LoVo (cell line): ENCODE measurements at regions not wholly inside any gene's neighbourhood (a gene's known extent, or its start where the extent isn't known, plus 50 kb on each side); places are given as distances from the start of the nearest gene placed in this dataset.
"Not testable (repeated sequence)": the region's sequence is repeated elsewhere in the genome, so short reads cannot be mapped to it uniquely, and the experiment has no call there.

Experiments
- DNase-seq: peaks from one replicate; pipeline ENCODE4 v3.0.0-alpha.2; 2016; ENCODE audit warnings: low spot score

DNA sequence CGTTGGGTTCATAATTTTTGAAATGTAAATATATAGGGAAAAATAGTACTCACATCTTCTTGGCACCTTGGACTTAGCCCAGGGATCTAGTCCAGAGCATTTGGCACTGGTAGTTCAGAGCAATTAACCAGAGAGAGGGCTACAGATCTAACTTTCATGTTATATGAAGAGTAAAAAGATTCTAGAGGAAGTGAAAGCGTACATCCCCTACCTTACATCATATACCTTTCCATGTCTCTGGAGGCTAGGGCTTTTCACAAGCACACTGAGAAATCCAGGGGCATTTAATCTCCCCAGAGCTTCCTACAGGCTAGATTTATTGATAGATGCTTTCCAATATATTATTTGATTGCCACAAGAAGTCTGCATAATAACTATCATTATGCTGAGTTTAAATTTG lies 687.5 kb upstream of the FBXO33 start:
- no peak for DNase-seq

DNA sequence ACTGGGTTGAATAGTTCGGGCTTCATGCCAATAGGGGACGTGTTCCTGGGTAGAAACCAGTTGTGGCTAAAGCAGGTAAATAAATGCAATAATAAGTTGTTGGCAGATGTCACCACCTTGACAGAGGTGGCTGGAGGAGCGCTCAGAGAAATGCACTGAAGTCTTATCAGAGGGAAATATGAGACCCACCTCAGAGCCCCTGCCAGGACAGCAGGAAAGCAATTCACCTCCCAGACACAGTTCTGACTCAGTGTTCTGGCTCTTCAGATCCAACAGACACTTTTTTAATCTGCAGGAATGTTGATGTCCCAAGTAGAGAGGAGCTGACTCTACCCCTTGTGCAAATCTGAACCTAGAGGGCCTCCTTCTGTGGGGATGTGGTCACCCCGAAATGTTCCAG lies 687.1 kb upstream of the FBXO33 start:
- DNase-seq: no peak

DNA sequence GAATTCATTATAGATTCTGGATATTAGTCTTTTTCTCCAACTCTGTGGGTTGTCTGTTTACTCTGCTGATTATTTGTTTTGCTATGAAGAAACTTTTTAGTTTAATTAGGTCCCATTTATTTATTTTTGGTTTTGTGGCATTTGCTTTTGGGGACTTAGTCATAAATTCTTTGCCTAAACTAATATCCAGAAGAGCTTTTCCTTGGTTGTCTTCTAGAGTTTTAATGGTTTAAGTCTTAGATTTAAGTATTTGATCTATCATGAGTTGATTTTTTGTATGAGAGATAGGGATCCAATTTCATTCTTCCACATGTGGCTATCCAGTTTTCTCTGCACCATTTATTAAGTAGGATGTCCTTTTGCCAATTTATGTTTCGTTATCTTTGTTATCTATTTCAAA lies 683.4 kb upstream of the FBXO33 start:
- DNase-seq: no peak

DNA sequence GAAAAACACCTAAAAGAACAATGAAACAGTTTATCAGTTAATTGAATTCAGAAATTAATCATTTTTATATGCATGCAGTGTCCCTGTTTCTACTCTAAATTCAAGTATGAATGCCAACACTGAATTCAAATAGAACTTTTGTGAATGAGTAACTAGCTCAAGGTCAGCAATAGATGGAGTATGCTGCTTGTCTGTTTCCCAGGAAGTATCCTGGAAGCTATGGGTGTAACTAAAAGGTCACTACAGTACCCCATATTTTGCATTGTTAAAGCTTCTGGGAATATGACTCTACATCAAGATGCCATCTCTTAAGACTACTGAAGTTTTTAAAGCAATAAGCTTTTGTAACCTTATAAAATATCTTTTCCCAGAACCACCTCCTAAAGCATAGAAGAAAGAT lies 681.4 kb upstream of the FBXO33 start:
- no peak for DNase-seq

DNA sequence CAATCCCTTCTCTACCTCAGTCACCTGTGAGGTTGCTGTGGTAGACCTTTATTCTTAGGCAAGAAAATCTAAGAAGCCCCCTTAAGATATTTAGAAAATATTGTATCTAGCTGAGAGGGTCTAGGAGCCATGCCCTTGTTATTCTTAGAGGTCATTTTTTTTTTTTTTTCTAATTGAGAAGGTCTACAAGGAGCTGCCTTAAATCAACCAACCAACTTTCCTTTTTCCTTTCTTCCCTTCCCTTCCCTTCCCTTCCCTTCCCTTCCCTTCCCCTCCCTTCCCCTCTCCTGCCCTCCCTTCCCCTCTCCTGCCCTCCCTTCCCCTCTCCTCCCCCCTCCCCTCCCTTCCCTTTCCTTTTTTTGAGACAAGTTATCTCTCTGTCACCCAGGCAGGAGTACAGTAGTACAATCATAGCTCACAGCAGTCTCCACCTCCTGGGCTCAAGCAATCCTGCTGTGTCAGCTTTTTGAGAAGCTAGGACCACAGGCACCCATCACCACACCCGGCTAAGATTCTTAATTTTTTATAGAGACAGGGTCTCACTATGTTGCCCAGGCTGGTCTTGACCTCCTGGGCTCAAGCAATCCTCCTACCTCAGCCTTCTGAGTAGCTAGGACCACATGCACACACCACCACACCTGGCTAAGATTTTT lies 668.4 kb upstream of the FBXO33 start:
- no peak for DNase-seq

DNA sequence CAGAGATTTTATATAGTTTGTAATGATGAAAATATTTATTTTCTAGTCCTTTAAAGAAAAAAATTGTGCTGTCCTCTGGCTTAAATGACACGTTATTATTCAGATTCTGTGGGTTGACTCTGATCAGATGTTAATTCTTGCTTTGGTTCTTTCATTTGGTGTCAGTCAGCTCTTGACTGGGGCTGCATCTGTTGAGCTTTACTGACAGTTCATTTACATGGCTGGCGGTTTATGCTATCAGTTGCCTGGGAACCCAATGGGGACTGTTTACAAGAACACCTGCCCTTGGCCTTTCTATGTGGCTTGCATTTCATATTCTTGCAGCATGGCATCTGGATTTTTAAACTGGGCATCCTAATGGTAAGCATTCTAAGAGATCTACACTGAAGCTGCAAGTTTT lies 667.1 kb upstream of the FBXO33 start:
- no peak for DNase-seq

DNA sequence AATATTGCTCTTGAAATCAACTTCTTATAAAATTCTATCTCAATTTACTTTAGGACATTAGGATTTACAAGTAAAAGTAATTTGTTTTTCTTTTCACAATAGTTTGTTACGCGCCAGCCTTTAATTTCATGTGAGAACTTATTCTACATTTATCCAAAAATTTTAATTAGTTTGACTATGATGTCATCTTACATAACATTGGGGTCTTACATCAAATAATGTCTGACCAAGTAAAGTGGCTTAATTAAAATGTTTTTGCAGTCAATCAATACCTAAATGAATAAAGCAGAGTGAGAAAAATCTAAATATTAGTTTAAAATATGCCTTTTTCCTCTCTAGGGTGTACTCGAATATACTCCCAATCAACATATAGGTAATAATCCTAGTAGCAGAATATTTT lies 666.2 kb upstream of the FBXO33 start:
- no peak for DNase-seq

DNA sequence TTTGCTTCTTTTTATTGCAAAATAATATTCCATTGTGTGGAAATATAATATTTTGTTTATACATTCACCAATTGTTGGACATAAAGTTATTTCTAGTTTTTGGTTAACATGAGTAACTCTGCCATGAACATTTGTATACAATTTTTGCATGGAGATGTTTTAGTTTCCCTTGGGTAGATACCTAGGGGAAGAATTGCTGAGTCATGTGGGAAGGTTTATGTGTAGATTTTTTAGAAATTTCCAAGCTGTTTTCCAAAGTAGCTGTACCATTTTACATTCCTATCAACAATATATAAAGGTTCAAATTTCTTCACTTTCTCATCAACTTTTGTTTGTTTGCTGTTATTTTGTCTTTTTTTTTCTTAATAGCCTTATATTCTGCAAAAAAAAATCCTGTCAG lies 664.7 kb upstream of the FBXO33 start:
- no peak for DNase-seq

DNA sequence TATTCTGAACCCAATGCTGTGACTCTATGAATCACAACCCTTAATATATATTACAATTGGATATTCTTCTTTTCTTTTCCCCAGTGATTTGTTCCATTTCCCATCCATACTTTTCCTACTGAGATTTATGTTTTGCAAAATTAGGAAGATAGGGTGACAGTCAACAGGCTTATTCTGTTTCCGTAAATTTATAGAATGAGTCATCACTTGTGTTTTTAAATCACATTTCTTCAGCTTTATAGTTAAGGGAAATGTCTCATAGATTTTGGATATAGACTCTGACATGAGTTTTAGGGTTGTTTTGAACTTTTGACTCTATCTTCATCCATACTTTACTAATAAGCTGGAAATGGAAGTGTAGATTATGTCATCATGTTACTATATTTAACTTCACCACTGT lies 661.6 kb upstream of the FBXO33 start:
- no peak for DNase-seq

DNA sequence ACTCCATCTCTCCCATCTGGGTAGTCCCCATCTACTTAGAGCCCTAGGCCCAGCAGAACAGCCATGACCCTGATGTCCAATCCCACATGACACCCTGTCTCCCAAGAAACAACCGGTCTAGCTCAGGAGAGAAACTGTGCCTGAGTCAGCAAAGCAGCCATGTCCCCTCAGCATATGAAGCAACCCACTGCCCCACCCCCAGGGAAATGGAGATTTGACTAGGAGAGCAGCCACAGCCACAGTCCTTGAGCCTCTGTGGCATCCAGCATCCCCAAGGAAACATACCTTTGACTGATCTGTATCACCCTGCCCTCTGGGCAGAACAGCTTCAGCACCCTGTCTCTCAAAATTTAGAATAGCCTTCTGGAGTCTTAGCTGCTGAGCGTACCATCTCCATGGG lies 641.9 kb upstream of the FBXO33 start:
- no peak for DNase-seq

DNA sequence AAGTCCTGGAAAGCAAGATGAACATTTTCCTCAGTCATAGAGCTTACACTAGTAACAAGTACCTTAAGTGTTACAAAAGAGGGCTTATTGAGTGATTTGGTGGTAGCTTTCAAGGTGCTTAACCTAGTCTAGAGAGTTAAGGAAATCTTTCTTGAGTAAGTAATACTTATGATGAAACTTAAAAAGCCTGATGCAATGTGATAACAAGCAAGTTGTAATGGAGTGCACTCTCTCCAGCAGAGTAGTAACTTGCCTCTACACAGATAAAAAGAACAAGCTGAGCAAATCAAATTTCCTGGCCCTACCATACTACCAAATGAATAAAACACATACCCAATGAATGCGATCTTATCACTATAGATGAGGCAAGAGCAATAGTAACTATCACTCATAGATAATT lies 639.9 kb upstream of the FBXO33 start:
- DNase-seq: no peak

DNA sequence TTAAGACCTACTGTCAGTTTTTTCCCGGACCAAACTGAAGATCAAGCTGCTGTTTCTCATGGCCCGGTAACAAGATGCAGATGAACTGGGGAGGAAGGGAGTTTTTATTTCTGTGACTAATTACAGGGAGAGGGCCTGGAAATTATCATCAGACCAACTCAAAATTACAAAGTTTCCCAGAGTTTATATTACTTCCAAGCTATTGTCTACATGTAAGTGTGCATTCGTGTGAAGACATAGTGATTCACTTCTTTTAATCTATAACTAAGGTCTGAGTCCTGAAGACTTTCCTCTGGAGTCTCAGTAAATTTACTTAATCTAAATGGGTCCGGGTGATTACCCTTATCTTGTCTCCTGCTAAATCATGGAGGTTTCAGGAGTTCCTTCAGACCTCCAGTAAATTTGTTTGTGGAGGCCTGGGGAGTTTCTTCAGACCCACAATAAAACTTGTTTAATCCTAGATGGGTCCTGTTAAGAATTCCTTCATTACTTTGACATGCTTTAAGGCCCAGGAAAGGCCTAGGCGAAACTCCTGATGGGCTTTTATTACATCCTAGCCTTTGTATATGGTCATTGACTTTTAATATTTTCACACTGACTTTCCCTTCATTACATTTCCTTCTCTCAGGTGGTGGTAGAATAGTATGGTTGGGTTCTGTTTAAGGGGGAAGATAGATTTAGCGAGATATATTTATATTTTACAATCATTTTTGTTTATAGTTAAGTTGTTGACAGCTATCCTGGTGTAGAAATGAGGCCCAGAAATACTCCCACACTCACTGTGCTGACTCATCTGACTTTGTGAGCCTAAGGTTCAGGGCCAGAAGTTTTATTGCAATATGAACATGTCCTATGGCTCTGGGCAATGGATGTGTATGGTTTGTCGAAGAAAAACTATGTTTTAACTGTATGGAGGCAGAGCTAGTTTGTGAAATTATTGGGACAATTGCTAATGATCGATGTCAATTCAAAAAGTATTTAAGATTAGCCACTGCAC lies 627.0 kb upstream of the FBXO33 start:
- no peak for DNase-seq

DNA sequence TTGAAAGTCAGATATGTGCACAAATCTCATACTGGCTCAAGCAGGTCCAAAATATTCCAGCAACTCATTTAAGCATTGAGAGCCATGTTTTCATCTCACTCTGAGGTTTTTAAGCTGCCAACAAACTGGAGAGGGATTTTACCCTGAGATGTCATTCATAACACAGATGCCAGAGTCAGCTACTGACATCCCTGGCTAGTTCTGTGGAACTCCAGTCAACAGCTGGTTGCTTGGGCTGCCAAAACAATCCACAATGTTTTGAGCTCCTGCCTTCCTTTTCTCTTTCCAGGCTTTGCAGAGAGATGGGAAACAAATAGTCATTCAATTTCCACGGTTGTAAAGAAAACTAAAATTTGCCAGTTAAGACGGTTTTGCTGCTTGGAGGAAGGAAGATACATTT lies 621.2 kb upstream of the FBXO33 start:
- no peak for DNase-seq

DNA sequence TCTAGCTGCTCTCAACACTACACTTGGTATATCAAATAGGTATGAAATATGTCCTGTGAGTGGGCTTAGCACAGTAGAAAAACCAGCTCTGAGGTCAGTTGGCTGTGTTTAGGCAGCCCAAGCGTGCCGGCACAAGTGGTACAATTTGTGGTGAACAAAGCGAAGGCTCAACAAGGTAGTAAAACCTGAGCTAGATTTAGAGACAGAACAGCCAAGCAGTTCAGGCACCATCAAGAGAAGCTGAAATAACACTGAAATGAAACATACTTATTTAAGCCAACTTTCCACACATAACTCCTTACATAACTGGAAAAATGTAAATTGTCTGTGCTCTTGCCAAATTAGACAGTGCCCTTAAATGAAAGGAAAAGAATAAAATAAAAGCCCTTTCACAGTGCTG lies 596.8 kb upstream of the FBXO33 start:
- no peak for DNase-seq

DNA sequence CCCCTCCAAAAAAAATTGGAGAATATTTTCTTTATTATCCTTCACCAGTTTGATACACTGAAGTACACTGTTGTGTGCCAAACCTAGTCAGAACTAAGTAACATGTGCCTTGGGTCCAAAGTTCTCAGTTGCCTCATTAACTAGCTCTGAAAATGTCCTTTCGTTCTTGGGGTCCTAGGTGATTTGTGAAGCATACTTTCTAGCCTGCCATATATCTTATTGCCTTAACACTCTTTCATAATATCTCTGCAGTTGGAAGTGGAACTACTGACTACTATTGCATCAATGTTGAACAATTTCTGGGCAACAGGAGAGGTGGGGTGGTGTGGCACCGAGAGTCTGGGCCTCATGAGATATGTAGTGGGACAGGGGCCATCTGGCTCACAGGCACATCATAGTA lies 592.9 kb upstream of the FBXO33 start:
- no peak for DNase-seq

DNA sequence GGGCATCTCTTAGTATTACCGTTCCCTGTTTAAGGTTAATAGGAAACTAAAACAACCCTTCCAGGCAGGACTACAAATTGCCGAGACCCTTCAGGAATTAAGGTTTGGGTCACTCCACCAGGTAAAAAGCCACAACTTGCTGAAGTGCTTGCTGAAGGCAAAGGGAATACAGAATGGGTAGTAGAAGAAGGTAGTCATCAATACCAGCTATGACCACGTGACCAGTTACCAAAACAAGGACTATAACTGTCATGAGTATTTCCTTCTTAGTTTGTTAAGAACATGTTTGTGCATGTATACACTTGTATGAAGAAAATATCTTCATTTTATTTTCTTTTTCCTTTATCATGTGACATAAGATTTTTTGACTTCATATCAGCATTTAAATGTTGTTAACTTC lies 578.7 kb upstream of the FBXO33 start:
- DNase-seq: no peak

DNA sequence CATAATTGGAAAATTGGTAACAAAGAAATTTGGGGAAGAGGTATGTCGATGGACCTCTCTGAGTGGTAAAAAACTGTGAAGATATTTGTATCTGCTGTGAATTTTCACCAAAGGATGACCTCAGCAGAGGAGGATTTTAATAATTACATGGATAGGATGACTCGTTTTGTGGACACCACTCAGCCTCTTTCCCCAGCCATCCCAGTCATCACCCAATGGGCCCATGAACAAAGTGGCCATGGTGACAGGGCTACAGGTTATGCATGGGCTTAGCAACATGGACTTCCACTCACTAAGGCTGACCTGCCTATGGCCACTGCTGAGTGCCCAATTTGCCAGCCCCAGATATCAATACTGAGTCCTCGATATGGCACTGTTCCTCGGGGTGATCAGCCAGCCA lies 577.5 kb upstream of the FBXO33 start:
- DNase-seq: no peak

DNA sequence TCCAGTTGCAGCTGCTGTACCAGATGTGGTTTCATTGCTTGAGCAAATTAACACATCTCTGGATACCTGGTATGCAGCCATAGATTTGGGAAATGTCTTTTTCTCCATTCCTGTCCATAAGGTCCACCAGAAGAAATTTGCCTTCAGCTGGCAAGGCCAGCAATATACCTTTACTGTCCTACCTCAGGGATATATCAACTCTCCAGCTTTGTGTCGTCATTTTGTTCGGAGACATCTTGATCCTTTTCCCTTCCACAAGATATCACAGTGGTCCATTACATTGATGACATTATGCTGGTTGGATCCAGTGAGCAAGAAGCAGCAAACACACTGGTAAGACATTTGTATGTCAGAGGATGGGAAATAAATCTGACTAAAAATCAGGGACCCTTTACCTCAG lies 576.1 kb upstream of the FBXO33 start:
- not testable (repeated sequence) for DNase-seq

DNA sequence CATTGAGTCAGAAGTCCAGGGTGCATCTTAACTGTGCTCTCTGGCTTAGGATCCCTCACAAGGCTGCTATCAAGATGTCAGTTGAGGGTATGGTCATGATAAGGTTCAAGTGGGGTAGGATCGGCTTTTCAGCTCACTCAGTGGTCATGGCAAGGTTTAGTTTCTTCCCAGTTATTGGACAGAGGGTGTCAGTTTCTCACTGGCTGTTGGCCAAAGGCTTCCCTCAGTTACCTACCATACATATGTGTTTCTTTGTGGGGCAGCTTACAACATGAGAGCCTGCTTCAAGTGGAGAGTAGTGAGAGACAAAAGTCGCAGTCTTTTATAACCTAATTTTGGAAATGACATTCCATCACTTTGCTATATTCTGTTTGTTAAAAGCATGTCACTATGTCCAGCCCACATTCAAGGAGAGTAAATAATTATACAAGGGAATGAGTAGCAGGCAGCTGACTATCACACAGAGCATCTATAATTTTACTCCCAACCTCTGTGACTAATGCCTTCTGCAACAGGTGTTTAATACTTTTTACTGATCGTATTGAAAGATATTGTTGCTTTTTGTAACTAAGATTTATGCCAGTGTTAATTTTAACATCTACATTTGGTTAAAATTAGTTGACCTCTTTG lies 572.8 kb upstream of the FBXO33 start:
- DNase-seq: no peak

DNA sequence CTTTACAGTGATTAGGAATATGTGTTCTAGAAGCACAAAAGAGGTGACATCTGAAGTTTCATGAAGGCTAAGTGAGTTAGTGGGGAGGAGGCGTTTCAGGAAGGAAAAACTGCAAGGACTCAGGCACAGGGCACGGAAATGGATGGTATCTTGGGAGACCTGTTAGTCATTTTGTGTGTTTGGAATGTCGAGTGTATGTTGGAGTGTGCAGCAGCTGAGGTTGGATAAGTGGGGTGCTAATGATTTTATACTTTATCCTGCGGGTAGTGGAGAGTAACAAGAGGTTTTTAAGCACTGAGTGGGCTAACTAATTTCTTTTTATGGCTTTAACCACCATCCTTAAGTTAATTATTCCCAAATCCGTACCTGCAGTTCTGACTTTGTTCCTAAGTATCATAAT lies 571.5 kb upstream of the FBXO33 start:
- no peak for DNase-seq

DNA sequence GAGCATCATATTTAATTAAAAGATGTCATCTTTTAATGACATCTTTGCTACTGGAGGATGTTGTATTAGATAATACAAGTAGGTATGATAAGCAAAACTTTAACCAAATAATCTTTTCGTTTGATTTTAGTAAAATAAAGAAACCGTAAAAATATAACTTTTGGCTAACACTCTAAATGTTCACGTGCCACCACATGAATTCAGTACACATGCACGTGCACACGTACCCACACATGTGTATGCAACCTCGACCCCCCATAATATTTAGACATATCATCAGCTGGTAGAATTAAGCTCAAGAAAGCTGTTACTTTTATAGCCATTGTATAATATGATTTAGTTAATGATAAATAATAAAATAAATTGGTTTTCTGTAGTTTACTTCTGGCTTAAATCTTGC lies 566.6 kb upstream of the FBXO33 start:
- DNase-seq: no peak

DNA sequence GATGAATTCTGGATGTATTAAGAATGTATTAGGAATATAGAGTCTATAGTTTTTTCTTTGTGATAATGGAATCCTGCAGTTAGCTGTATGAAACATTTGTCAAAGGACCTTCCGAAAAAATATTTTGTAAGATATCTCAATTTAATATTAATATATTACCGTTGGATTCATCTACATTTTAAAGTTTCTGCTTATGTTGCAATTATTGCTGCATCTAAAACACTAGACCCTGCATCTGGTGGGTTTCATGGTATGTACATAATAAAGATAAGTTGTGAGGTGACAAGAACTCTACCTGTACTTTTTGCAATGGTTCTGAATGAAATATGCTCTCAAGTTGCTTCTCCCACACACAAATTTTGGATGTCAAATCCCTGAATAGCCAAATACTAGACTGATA lies 565.9 kb upstream of the FBXO33 start:
- DNase-seq: no peak

DNA sequence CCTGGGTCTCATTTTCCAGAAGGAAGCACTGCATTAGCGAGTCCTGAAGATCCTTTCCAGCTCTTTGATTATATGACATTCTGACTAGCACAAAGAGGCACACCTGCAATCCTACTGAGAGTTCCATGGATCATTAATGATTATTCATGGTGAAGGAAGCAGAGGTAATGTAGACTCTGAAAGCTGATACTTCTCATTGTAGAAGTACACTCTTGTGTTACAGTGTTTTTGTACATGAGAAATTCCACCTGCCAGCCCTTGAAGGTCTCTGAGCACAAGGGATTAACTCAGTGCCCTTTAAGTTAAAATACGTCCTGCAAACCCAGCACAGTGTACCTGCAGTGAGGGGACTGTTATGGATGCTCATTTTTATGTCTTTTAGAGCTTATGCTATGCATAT lies 558.8 kb upstream of the FBXO33 start:
- DNase-seq: no peak
